BLaER1 (cell line): ENCODE measurements at regions not wholly inside any gene's neighbourhood (a gene's known extent, or its start where the extent isn't known, plus 50 kb on each side); places are given as distances from the start of the nearest gene placed in this dataset.

Experiments
- H3K27ac ChIP-seq: shearing (Covaris generic); formaldehyde crosslinking; 2 replicates; pipeline ENCODE4 v1.8.1; 2022
- H3K27me3 ChIP-seq: shearing (Covaris generic); formaldehyde crosslinking; 2 replicates; pipeline ENCODE4 v1.8.1; 2022
- H3K36me3 ChIP-seq: shearing (Covaris generic); formaldehyde crosslinking; 2 replicates; pipeline ENCODE4 v1.8.1; 2022
- H3K4me1 ChIP-seq: shearing (Covaris generic); formaldehyde crosslinking; 2 replicates; pipeline ENCODE4 v1.8.1; 2022
- H3K4me2 ChIP-seq: shearing (Covaris generic); formaldehyde crosslinking; 2 replicates; pipeline ENCODE4 v1.8.1; 2022
- H3K4me3 ChIP-seq: shearing (Covaris generic); formaldehyde crosslinking; 2 replicates; pipeline ENCODE4 v1.8.1; 2022
- H3K9ac ChIP-seq: shearing (Covaris generic); formaldehyde crosslinking; 2 replicates; pipeline ENCODE4 v1.8.1; 2022
- H3K9me3 ChIP-seq: shearing (Covaris generic); formaldehyde crosslinking; 2 replicates; pipeline ENCODE4 v1.8.1; 2022
- H4K20me1 ChIP-seq: shearing (Covaris generic); formaldehyde crosslinking; 2 replicates; pipeline ENCODE4 v1.8.1; 2022
- Cebpa-rat ChIP-seq: shearing (Covaris generic); IDR thresholded peaks from 2 replicates; pipeline ENCODE4 v1.8.1; 2022

DNA sequence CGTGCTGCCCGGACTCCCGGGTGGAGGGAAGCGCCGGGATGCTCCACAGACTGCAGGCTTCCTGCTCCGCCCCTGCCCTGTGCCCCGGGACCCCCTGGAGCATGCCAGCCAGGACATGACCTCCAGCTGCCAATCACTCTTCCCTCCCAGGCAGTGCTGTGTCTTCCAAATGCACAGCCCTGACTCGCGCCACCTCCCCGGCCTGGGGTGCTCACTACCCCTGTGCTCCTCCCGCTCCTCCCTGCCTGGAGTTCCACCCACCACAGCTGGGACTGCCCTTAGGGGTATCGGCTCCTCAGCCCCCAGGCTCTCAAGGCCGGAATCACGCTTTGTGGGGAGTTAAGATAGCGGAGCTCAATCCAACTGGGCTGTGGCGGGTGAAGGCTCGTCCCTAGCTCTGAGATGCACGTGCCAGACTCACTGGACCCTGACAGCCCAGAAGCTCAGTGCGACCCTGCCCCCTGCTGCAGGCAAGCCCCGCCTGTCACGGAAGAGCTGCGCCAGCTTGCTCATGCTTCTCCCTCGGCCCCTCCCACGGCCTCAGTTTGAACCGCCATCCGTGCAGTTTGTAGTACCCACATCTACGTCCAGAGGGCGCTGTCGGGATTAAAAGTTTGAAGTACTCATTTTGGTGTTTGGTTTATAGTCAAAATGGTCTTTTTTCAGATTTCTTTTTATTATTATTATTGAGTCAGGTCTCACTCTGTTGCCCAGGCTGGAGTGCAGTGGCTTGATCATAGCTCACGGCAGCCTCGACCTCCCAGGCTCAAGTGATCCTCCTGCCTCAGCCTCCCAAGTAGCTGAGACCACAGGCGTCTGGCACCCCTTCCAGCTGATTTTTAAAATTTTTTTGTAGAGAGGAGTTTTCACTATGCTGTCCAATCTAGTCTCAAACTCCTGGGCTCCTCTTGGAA lies 142.5 kb upstream of the TCERG1L start:
- Histone ChIP-seq H3K4me2 (peak overlapping the region; percentile 74), H3K27me3 (no peaks in the 10 kb centered on the region), H3K9ac (no peak overlapping the region; the same call in 1 of the 2 replicates), H4K20me1 (no peaks in the 10 kb centered on the region), H3K27ac (peak overlapping the region; percentile 60), H3K4me3 (peak overlapping the region; percentile 9; the same call in 1 of the 2 replicates), H3K9me3 (no peaks in the 10 kb centered on the region), H3K4me1 (peaks cover 86% of the 10 kb centered on the region), H3K36me3 (no peaks in the 10 kb centered on the region)
- TF ChIP-seq Cebpa-rat, result no peak

DNA sequence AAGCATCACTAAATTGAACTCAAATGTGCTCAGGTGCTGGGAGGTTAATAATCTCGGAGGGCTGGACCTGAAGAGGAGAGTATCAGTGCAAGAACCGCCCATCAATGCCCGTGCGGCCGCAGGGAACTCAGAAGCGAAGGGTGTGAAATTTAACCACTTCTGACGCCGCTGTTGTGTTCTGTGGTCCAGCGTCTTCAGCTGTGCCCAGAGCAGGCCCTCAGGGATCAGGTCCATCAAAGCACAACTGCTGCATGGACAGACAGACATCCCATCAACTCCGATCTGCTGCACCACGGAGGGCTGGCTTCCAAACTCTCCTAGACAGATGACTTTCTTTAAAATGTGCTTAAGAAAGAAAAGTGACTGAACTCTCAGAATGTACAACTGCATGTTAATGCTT lies 144.9 kb upstream of the TCERG1L start:
- no peak overlapping the region for H3K4me3 ChIP-seq
- H4K20me1 ChIP-seq, result no peaks in the 10 kb centered on the region
- no peak for TF ChIP-seq Cebpa-rat
- no peaks in the 10 kb centered on the region for H3K36me3 ChIP-seq
- H3K4me2 ChIP-seq, result peak overlapping the region; percentile 67
- H3K4me1 ChIP-seq, result peaks cover 63% of the 10 kb centered on the region
- no peaks in the 10 kb centered on the region for H3K27me3 ChIP-seq
- no peaks in the 10 kb centered on the region for H3K9me3 ChIP-seq
- H3K9ac ChIP-seq, result no peak overlapping the region
- no peak overlapping the region for H3K27ac ChIP-seq

DNA sequence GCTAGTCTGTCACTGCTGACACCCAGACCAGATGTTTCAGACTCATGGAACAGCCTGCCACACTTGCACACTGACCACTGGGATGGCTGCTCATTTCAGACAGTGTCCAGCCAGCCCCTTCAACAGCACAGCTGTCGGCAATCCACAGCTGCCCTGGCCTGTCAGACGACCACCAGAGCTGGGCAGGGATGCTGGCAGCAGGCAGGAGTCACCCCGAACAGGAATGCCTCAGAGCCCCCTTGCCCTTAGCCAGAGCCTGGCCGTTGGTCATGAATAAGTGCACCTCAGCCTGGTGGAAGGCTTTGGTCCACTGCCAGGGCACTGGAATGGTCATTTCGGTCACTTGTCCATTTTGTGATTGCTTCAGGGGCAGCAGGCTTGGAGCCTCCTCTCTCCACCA lies 149.6 kb upstream of the TCERG1L start:
- H3K4me2 ChIP-seq, result no peak overlapping the region
- no peak for TF ChIP-seq Cebpa-rat
- no peaks in the 10 kb centered on the region for H3K9me3 ChIP-seq
- peaks cover 18% of the 10 kb centered on the region for H3K4me1 ChIP-seq
- H3K36me3 ChIP-seq, result no peaks in the 10 kb centered on the region
- H3K4me3 ChIP-seq, result no peak overlapping the region
- no peak overlapping the region for H3K27ac ChIP-seq
- no peaks in the 10 kb centered on the region for H3K27me3 ChIP-seq
- no peak overlapping the region for H3K9ac ChIP-seq
- H4K20me1 ChIP-seq, result no peaks in the 10 kb centered on the region

DNA sequence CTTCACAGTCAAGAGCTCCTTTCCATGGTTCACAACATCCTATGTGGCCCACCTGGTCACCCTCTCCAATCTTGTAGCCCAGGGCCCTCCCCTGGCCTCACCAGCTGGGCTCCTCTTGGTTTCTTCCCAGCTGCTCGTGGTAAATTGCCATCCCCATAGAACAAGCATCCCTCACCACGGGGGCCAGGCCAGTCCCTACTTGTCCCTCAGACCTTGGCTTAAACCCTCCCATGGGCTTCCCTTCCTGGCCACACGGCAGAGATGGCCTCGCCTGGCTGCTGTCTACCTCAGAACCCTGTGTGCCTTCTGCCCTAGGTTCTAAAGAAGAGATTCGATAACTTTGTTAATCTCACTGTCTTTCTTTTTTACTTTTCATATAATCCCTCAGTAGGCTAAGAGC lies 153.3 kb upstream of the TCERG1L start:
- Histone ChIP-seq H3K4me3 (no peak overlapping the region), H3K27me3 (no peaks in the 10 kb centered on the region), H3K9me3 (no peaks in the 10 kb centered on the region), H3K4me2 (no peak overlapping the region), H3K4me1 (no peaks in the 10 kb centered on the region), H3K36me3 (no peaks in the 10 kb centered on the region), H3K9ac (no peak overlapping the region), H3K27ac (no peak overlapping the region), H4K20me1 (no peaks in the 10 kb centered on the region)
- TF ChIP-seq Cebpa-rat, result no peak

DNA sequence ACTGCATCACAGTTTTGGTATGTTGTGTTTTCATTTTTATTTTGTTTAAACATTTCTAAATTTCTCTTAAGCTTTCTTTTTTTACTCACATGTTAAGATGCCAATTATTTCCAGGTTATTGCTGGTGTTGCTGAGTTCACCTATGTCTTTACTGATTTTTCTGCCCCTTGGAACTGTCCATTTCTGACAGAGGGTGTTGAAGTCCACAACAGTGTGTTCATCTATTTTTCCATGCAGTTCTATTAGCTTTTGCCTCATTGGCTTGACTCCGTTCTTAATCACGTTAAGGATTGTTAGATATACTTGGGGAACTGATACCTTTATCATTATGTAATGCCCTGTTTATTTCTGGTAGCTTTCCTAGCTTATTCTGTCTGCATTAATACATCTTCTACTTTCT lies 158.0 kb upstream of the TCERG1L start:
- no peaks in the 10 kb centered on the region for H3K4me1 ChIP-seq
- H3K4me2 ChIP-seq, result no peak overlapping the region

DNA sequence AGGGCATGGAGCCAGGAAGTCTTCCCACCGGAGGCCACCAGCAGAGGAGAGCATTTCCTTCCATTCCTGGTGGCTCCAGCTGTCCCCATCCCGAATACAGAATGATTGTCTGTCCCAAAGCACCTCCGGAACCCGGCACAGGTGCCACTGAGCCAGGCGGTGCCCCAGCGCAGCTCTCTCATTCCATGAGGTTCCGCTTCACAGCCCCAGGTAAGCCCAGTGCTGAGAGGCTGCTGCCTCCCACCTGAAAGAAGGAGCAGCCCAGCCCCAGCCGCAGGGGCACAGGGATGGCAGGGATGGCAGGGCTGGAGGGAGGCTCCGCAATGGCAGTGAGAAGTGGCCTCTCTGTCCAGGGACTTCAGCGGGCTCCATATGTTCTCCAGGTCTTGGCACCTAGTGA lies 162.1 kb upstream of the TCERG1L start:
- 0 out of 2 replicates have a peak, but pooled peaks cover 4% of the 10 kb centered on the region for H3K4me1 ChIP-seq
- TF ChIP-seq Cebpa-rat, result no peak
- H3K9me3 ChIP-seq, result no peaks in the 10 kb centered on the region
- H3K4me3 ChIP-seq, result no peak overlapping the region
- no peak overlapping the region for H3K4me2 ChIP-seq
- H3K36me3 ChIP-seq, result no peaks in the 10 kb centered on the region
- no peaks in the 10 kb centered on the region for H4K20me1 ChIP-seq
- no peak overlapping the region for H3K9ac ChIP-seq
- no peak overlapping the region for H3K27ac ChIP-seq
- H3K27me3 ChIP-seq, result no peaks in the 10 kb centered on the region

More for the DNA sequence above, 158.0 kb upstream of the TCERG1L start:
- Histone ChIP-seq H3K27me3 (no peaks in the 10 kb centered on the region), H3K36me3 (no peaks in the 10 kb centered on the region), H3K27ac (no peak overlapping the region), H3K9ac (no peak overlapping the region), H4K20me1 (no peaks in the 10 kb centered on the region), H3K4me3 (no peak overlapping the region), H3K9me3 (no peaks in the 10 kb centered on the region)
- TF ChIP-seq Cebpa-rat, result no peak

DNA sequence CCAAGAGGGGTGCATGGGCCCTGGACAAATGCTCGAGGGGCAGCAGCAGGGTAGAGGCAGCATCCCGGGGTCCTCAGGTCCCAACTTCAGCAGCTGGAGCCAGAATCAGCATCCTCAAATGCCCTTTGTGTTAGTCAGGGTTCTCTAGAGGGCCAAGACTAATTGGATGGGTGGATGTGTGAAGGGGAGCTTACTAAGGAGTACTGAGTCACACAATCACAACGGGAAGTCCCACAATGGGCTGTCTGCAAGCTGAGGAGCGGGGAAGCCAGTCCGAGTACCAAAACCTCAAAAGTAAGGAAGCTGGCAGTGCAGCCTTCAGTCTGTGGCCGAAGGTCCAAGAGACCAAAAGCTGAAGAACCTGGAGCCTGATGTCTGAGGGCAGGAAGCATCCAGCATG lies 162.9 kb upstream of the TCERG1L start:
- Histone ChIP-seq H3K4me1 (0 out of 2 replicates have a peak, but pooled peaks cover 4% of the 10 kb centered on the region), H3K27ac (no peak overlapping the region)
- TF ChIP-seq Cebpa-rat, result no peak

DNA sequence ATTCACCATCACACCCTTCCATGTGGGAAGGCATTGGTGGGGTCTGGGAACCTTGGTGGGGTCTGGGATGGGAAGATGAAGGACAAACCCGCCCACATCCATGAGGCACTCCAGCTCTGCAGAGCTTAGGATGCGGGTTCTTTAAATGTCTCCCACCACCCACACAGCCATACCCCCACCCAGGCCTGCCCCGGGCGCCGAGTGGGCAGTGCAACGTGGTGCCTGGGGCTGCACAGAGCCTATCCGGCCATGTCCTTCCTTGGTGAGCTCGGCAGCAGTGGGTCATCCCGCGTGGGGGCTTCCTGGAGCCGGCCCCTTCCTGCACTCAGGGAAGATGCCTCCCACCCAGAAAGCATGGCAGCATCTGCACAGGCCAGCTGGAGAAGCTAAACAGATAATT lies 163.5 kb upstream of the TCERG1L start:
- H3K36me3 ChIP-seq, result no peaks in the 10 kb centered on the region
- no peaks in the 10 kb centered on the region for H3K9me3 ChIP-seq
- H3K4me1 ChIP-seq, result 0 out of 2 replicates have a peak, but pooled peaks cover 4% of the 10 kb centered on the region
- H3K4me3 ChIP-seq, result no peak overlapping the region
- no peaks in the 10 kb centered on the region for H4K20me1 ChIP-seq
- H3K4me2 ChIP-seq, result no peak overlapping the region
- H3K9ac ChIP-seq, result no peak overlapping the region
- no peaks in the 10 kb centered on the region for H3K27me3 ChIP-seq
- no peak overlapping the region for H3K27ac ChIP-seq
- no peak for TF ChIP-seq Cebpa-rat

More for the DNA sequence above, 162.9 kb upstream of the TCERG1L start:
- H3K4me3 ChIP-seq, result no peak overlapping the region
- H3K27me3 ChIP-seq, result no peaks in the 10 kb centered on the region
- H4K20me1 ChIP-seq, result no peaks in the 10 kb centered on the region
- H3K4me2 ChIP-seq, result no peak overlapping the region
- H3K9ac ChIP-seq, result no peak overlapping the region
- no peaks in the 10 kb centered on the region for H3K36me3 ChIP-seq
- H3K9me3 ChIP-seq, result no peaks in the 10 kb centered on the region

DNA sequence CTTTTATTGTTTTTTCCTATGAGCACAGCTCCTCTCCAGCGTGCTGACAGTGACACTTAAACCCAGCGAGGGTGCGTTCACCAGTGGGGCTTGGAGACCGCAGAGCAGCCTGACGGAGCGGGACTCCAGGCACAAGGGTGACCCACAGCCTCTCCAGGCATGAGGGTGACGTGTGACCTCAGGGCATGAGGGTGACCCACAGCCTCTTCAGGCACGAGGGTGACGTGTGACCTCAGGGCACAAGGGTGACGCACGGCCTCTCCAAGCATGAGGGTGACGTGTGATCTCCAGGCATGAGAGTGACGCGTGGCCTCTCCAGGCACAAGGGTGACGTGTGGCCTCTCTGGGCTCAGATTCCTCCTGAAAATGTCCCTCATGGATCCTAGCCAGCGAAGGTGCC lies 164.3 kb upstream of the TCERG1L start:
- no peak for TF ChIP-seq Cebpa-rat
- no peaks in the 10 kb centered on the region for H3K27me3 ChIP-seq
- no peaks in the 10 kb centered on the region for H3K9me3 ChIP-seq
- no peak overlapping the region for H3K27ac ChIP-seq
- H3K9ac ChIP-seq, result no peak overlapping the region
- no peaks in the 10 kb centered on the region for H4K20me1 ChIP-seq
- H3K4me2 ChIP-seq, result no peak overlapping the region
- H3K4me3 ChIP-seq, result no peak overlapping the region
- H3K4me1 ChIP-seq, result 0 out of 2 replicates have a peak, but pooled peaks cover 4% of the 10 kb centered on the region
- no peaks in the 10 kb centered on the region for H3K36me3 ChIP-seq

DNA sequence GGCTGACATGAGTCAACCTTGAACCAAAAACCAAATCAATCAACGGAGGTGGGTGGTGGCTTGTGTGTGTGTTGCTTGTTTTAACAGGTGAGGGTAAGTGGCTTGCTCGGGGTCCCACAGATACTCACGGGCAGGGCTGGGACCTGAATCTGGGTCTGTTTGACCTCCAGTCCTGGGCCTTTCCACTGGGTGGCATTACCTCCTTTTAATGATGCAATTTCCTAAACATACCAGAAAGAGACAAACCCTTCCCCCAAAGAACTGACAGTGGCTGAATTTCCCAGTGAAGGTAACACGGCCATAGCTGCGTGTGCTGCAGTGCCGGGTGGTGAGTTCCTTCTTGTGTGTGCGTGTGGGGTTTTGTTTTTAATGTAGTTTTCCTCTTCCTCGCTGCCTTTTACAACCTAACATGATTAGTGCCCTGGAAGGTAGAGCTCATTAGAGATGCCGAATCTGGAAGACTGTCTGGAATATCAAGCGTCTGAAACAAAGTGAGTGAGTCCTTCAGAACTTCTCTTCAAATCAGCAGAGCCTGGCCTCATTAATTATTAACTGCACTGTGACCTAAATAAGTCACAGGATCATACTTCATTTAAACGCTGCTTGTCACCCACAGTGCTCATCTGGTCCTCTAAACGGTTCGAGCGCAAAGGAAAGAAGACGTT lies 166.1 kb upstream of the TCERG1L start:
- no peak overlapping the region for H3K27ac ChIP-seq
- no peak overlapping the region for H3K4me3 ChIP-seq
- no peaks in the 10 kb centered on the region for H3K9me3 ChIP-seq
- no peaks in the 10 kb centered on the region for H4K20me1 ChIP-seq
- no peak overlapping the region for H3K9ac ChIP-seq
- H3K4me2 ChIP-seq, result no peak overlapping the region
- H3K4me1 ChIP-seq, result 0 out of 2 replicates have a peak, but pooled peaks cover 4% of the 10 kb centered on the region
- H3K36me3 ChIP-seq, result no peaks in the 10 kb centered on the region
- H3K27me3 ChIP-seq, result no peaks in the 10 kb centered on the region
- no peak for TF ChIP-seq Cebpa-rat
